ENCODE measurements at regions not wholly inside any gene's neighbourhood (a gene's known extent, or its start where the extent isn't known, plus 50 kb on each side); places are given as distances from the start of the nearest gene placed in this dataset.
A peak's percentile ranks its signal among the peaks of the same experiment; 100 is the strongest.

DNA sequence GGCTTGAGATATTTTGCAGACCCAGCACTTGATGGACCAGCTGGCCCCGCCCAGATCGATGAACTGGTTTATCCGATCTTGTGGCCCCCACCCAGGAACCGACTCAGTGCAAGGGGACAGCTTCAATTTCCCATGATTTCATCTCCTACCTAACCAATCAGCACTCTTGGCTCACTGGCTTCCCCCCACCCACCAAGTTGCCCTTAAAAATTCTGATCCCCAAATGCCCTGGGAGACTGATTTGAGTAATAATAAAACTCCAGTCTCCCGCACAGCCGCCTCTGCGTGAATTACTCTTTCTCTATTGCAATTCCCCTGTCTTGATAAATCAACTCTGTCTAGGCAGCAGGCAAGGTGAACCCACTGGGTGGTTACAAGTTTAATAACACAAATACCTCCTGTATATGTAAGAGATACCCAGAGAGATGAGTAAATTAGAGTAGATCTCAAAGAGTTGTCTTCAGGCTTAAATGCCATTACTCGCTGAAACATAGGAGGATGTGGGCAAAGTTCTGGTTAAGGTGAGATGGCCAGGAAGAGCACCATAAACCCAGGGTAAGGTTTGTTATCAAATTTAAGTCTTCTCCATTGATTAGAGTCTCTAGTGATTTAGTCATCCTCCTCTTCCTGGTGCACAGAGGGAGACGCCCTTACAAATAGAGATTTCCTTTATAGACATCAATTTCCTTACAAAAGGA lies 222.8 kb downstream of the ARL4C start:
- H3K4me3 ChIP-seq (replicated peaks in 1 of 4; ENCODE audit: control extremely low read depth in 1 of 4, insufficient read depth in 1 of 4, low read depth in 3 of 4, low read length in 4 of 4), result no peak overlapping the region
- H3K36me3 ChIP-seq (ENCODE audit: control insufficient read depth, insufficient read depth, low read length), result no peaks in the 10 kb centered on the region
- H4K20me1 ChIP-seq (ENCODE audit: control insufficient read depth, extremely low read depth, insufficient read depth, low read length), result no peaks in the 10 kb centered on the region
- no peaks in the 10 kb centered on the region for H3K79me2 ChIP-seq (ENCODE audit: control insufficient read depth, insufficient read depth, low read length)
- TF ChIP-seq, protein P1, sequence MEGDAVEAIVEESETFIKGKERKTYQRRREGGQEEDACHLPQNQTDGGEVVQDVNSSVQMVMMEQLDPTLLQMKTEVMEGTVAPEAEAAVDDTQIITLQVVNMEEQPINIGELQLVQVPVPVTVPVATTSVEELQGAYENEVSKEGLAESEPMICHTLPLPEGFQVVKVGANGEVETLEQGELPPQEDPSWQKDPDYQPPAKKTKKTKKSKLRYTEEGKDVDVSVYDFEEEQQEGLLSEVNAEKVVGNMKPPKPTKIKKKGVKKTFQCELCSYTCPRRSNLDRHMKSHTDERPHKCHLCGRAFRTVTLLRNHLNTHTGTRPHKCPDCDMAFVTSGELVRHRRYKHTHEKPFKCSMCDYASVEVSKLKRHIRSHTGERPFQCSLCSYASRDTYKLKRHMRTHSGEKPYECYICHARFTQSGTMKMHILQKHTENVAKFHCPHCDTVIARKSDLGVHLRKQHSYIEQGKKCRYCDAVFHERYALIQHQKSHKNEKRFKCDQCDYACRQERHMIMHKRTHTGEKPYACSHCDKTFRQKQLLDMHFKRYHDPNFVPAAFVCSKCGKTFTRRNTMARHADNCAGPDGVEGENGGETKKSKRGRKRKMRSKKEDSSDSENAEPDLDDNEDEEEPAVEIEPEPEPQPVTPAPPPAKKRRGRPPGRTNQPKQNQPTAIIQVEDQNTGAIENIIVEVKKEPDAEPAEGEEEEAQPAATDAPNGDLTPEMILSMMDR (conservative IDR thresholded peaks at IDR 0.05 in 1 of 2, IDR thresholded peaks at IDR 0.05 in 1 of 2; ENCODE audit: low read depth in 1 of 2, low read length in 2 of 2), result no peak
- no peak for TF ChIP-seq EZH2 (IDR thresholded peaks at IDR 0.05; ENCODE audit: low read length, missing control alignments)
- no peak for DNase-seq (ENCODE audit: low read depth in 2 of 2)
- H3K4me1 ChIP-seq (ENCODE audit: control insufficient read depth, extremely low read depth, insufficient read depth, low read length), result peaks cover 2% of the 10 kb centered on the region
- no peak overlapping the region for H3K4me2 ChIP-seq (ENCODE audit: extremely low read depth, insufficient read depth, low read length)
- no peak overlapping the region for H3K9ac ChIP-seq (ENCODE audit: insufficient read depth, low read length)
- no peaks in the 10 kb centered on the region for H3K9me3 ChIP-seq (ENCODE audit: control insufficient read depth, insufficient read depth, low read depth, low read length)
- H2AFZ ChIP-seq (ENCODE audit: low read length), result no peak overlapping the region
- no peaks in the 10 kb centered on the region for H3K27me3 ChIP-seq (ENCODE audit: control insufficient read depth, insufficient read depth, low read length)
- no peak overlapping the region for H3K27ac ChIP-seq (ENCODE audit: insufficient read depth, low read length)

DNA sequence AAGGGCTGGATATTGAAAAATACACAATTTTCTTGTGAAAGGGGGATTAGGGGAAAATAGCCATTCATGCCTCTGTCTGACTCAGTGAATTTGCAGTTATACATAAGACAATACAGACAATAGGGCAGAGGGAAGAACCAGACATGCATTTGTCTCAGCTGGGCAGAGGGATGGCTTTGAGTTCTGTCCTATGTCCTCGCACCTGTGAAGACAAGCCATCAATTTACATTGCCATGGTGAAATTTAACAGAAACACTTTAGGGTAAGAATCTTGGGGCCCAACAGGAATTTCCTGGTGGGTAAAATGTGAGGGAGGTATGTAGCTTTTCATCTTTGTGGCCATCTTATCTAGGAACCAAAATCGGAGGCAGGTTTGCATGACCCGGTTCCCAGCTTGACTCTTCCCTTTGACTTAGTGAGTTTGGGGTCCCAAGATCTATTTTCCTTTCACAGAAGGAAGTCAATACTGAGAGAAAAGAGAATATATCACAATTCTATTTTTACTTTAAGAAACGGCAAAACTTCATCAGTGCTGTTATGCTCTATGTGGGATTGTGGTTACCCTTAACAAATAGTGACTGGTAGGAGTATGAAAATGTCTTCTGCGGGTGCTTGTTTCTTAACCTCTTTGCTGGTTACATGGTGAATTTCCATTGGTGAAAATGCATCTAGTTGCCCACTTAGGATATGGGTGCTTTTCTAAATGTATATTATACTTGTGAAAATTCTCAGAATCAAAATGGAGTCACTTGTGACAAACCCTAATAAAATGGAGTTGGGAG lies 221.8 kb downstream of the SPP2 start:
- H3K27ac ChIP-seq (ENCODE audit: insufficient read depth, low read length), result no peak overlapping the region
- H3K4me2 ChIP-seq (ENCODE audit: extremely low read depth, insufficient read depth, low read length), result no peak overlapping the region
- H3K79me2 ChIP-seq (ENCODE audit: control insufficient read depth, insufficient read depth, low read length), result no peaks in the 10 kb centered on the region
- no peaks in the 10 kb centered on the region for H4K20me1 ChIP-seq (ENCODE audit: control insufficient read depth, extremely low read depth, insufficient read depth, low read length)
- no peak overlapping the region for H3K9ac ChIP-seq (ENCODE audit: insufficient read depth, low read length)
- no peak overlapping the region for H3K4me3 ChIP-seq (replicated peaks in 1 of 4; ENCODE audit: control extremely low read depth in 1 of 4, insufficient read depth in 1 of 4, low read depth in 3 of 4, low read length in 4 of 4)
- H3K36me3 ChIP-seq (ENCODE audit: control insufficient read depth, insufficient read depth, low read length), result no peaks in the 10 kb centered on the region
- TF ChIP-seq, protein P1 (conservative IDR thresholded peaks at IDR 0.05 in 1 of 2, IDR thresholded peaks at IDR 0.05 in 1 of 2; ENCODE audit: low read depth in 1 of 2, low read length in 2 of 2), result no peak
- no peak for TF ChIP-seq EZH2 (IDR thresholded peaks at IDR 0.05; ENCODE audit: low read length, missing control alignments)
- DNase-seq (ENCODE audit: low read depth in 2 of 2), result no peak
- no peaks in the 10 kb centered on the region for H3K9me3 ChIP-seq (ENCODE audit: control insufficient read depth, insufficient read depth, low read depth, low read length)
- H2AFZ ChIP-seq (ENCODE audit: low read length), result no peak overlapping the region
- H3K4me1 ChIP-seq (ENCODE audit: control insufficient read depth, extremely low read depth, insufficient read depth, low read length), result peaks cover 2% of the 10 kb centered on the region
- no peaks in the 10 kb centered on the region for H3K27me3 ChIP-seq (ENCODE audit: control insufficient read depth, insufficient read depth, low read length)

DNA sequence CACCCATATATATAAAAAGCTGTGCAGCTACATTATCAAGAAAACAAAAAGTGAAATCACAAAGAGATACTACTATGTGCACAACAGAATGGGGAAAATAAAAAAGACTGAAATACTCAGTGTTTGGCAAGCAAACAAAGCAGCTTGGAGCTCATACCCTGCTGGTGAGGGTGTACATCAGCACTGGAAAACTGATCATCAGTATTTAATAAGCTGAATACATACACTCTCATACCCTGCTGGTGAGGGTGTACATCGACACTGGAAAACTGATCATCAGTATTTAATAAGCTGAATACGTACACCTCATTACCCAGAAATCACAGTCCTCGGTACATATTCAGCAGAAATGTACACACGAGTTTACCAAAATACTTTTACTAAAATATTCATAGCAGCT lies 220.8 kb downstream of the SPP2 start:
- Histone ChIP-seq H3K36me3 (ENCODE audit: control insufficient read depth, insufficient read depth, low read length) (no peaks in the 10 kb centered on the region), H3K79me2 (ENCODE audit: control insufficient read depth, insufficient read depth, low read length) (no peaks in the 10 kb centered on the region), H3K27me3 (ENCODE audit: control insufficient read depth, insufficient read depth, low read length) (no peaks in the 10 kb centered on the region), H3K4me1 (ENCODE audit: control insufficient read depth, extremely low read depth, insufficient read depth, low read length) (peaks cover 2% of the 10 kb centered on the region), H3K9ac (ENCODE audit: insufficient read depth, low read length) (no peak overlapping the region), H2AFZ (ENCODE audit: low read length) (no peak overlapping the region), H3K4me3 (replicated peaks in 1 of 4; ENCODE audit: control extremely low read depth in 1 of 4, insufficient read depth in 1 of 4, low read depth in 3 of 4, low read length in 4 of 4) (no peak overlapping the region), H3K4me2 (ENCODE audit: extremely low read depth, insufficient read depth, low read length) (no peak overlapping the region), H3K9me3 (ENCODE audit: control insufficient read depth, insufficient read depth, low read depth, low read length) (no peaks in the 10 kb centered on the region), H3K27ac (ENCODE audit: insufficient read depth, low read length) (no peak overlapping the region), H4K20me1 (ENCODE audit: control insufficient read depth, extremely low read depth, insufficient read depth, low read length) (no peaks in the 10 kb centered on the region)
- TF ChIP-seq, protein P1 (conservative IDR thresholded peaks at IDR 0.05 in 1 of 2, IDR thresholded peaks at IDR 0.05 in 1 of 2; ENCODE audit: low read depth in 1 of 2, low read length in 2 of 2), result peak in 1 of 2 donors; percentile 4
- no peak for TF ChIP-seq EZH2 (IDR thresholded peaks at IDR 0.05; ENCODE audit: low read length, missing control alignments)
- no peak for DNase-seq (ENCODE audit: low read depth in 2 of 2)

Measured in fibroblast of lung (primary cell).